Fibroblast of villous mesenchyme (primary cell): ENCODE measurements at regions not wholly inside any gene's neighbourhood (a gene's known extent, or its start where the extent isn't known, plus 50 kb on each side); places are given as distances from the start of the nearest gene placed in this dataset.
"Not testable (repeated sequence)": the region's sequence is repeated elsewhere in the genome, so short reads cannot be mapped to it uniquely, and the experiment has no call there.

ENCODE experiments used
- DNase-seq: peaks from one replicate; pipeline ENCODE4 v3.0.0-alpha.2; 2010; ENCODE audit warnings: low read depth
- H3K4me3 ChIP-seq: 2 replicates; pipeline ENCODE4 v1.5.1; 2011; ENCODE audit warnings: low read depth, mild to moderate bottlenecking, low read length
- CTCF ChIP-seq: IDR thresholded peaks from 2 replicates; pipeline ENCODE4 v1.5.1; 2012; ENCODE audit warnings: low read depth, mild to moderate bottlenecking, low read length; ENCODE audit not compliant: insufficient read depth

- no peak for DNase-seq
- no peak overlapping the region for H3K4me3 ChIP-seq
- no peak for TF ChIP-seq CTCF
Measured at GRCh38 chr14:89091781-89092180, 267.3 kb downstream of the TTC8 start.

GRCh38 chr14:89093083-89093730 is 268.8 kb downstream of the TTC8 start:
- TF ChIP-seq CTCF: no peak
- no peak overlapping the region for H3K4me3 ChIP-seq
- peak; percentile 38 for DNase-seq

GRCh38 chr14:89095036-89095435 is 270.6 kb downstream of the TTC8 start:
- no peak for DNase-seq
- no peak overlapping the region for H3K4me3 ChIP-seq
- TF ChIP-seq CTCF: no peak

- H3K4me3 ChIP-seq: no peak overlapping the region
- DNase-seq: no peak
- TF ChIP-seq CTCF: no peak
Measured at GRCh38 chr14:89096946-89097345, 272.5 kb downstream of the TTC8 start.

- no peak for DNase-seq
- no peak for TF ChIP-seq CTCF
- H3K4me3 ChIP-seq: no peak overlapping the region
Measured at GRCh38 chr14:89098254-89098653, 273.8 kb downstream of the TTC8 start.

- not testable (repeated sequence) for H3K4me3 ChIP-seq, DNase-seq
Measured at GRCh38 chr14:89104171-89104817, 279.8 kb downstream of the TTC8 start.

- not testable (repeated sequence) for DNase-seq, H3K4me3 ChIP-seq
Measured at GRCh38 chr14:89104861-89105260, 280.4 kb downstream of the TTC8 start.
